HG02623 (cell line): ENCODE measurements at regions not wholly inside any gene's neighbourhood (a gene's known extent, or its start where the extent isn't known, plus 50 kb on each side); places are given as distances from the start of the nearest gene placed in this dataset.

Experiments used
- ATAC-seq: cut with Tn5 transposase; IDR thresholded peaks from one replicate; pipeline ENCODE4 v1.9.1; 2021; ENCODE audit warnings: moderate library complexity; ENCODE audit not compliant: unreplicated experiment

DNA sequence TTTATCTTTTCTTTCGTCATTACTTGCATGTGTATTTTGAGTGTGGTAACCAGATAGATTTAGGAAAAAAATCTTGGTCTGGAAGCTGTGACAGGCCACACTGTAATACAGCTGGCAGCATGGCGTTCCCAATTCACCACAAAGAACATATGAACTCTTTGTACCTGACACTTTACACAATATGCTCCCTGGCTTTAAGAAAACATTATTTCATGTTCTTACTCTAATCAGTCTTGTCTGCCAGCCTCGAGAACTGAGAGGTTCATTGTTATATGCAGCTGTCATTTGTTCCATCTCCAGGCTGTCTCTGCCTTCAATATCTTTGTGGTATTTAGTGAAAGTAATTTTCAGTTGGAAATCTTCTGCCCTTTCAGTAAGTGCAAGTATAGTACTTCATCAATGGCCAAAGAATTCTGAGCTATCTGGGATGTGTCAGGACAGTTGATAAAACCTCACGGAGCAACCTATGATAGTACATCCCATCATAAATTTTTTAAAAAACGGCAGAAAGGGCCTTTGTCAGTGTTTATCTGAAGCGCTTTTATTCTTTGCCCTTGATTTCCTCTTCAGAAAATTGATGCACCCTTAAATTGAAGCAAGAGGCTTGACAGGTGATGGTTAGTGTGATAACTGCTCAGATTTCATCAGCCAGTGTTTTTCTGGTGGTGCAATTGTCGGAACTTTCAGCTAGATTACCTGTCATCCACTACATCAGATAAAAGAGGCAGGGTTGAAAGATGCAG lies 146.3 kb upstream of the SP8 start:
- ATAC-seq: no peak

DNA sequence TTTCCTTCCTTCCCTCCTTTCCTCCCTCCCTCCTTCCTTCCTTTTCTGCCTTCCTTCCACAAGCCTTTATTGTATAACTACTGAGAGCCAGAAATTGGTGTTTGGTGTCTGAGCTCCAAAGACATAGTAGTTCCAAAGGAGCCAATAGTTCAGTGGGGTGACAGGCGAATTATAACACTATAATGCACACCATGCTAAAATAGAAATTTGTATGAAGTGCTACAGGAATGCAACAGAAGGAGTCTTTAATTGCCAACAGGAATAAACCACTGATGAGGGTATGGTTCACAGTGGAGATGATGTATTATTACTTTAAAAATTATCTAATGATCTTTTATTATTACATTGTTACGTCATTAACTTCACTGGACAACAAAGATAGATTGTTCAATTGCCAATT lies 158.8 kb upstream of the SP8 start:
- ATAC-seq: no peak

GRCh38 chr7:20952916-20953315 lies 166.2 kb upstream of the SP8 start:
- ATAC-seq: no peak

- ATAC-seq: no peak
Observed at GRCh38 chr7:20954711-20955619, 168.3 kb upstream of the SP8 start.

GRCh38 chr7:20958572-20958971 lies 171.9 kb upstream of the SP8 start:
- no peak for ATAC-seq

DNA sequence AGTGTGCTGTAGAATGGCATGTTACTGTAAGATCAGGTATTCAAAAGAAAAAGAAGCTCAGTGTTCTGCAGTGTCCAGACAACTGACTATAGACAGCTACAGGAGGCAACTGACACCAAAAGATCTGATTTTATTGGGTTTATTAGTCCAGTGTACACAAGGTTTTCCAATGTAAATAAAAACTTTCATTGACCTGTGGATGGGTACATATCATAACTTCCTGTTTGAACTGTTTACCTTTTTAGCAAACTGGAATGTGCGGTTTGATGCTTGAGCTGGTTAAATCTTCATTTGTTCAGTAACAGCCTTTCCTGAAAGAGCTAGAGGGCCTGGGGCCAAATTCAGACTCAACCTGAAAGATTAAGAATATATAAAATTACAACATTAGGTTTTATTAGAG lies 172.6 kb upstream of the SP8 start:
- no peak for ATAC-seq

- ATAC-seq: no peak
Observed at GRCh38 chr7:20963556-20964280, 177.0 kb upstream of the SP8 start.

DNA sequence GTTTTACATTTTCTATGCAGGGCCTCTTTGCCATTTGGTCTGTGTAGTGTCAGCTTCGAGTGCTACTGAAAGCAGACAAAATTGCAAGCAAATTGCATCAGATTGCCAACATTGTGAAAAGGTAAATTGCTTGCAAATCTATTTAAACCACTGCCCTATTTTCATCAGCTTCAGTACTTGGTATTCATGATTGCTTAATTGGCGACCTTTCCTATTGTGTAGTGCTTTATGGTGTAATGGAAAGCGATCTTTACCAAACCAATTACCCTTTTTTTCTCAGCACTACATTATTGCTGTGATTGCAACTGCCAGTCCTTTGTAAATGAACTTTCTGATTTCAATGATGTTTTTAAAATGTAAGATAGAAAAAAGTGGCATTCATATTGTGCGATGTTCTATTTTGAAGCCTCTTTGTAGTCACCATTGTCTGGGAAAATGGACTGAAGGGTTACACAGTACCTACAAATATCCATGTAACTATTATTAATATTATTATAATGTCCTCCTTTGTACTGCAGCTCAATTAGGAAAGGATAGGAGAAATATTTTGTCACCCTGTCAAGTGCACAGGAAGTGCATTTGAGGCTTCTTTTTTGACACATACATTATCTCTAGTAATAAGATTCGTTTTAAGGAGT lies 177.7 kb upstream of the SP8 start:
- ATAC-seq: no peak

GRCh38 chr7:20971219-20971618 lies 184.5 kb upstream of the SP8 start:
- ATAC-seq: no peak

DNA sequence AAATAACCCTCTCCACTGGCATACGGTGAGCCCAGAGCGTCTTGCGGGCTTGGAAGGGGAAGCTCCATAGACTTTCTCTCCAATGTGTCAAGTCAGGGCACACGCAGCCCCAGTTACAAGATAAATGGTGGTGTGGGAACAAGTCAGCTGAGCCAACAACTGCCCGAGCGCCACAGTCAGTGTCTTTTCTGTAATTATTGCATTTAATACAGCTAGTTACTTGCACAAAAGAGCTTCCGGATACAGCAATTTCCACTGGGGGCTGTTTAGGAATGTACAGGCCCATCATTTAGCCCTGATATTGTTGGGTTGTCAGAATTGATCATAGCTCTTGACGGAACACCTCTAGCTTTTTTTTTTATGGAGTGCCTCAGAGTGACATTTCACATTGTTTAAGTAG lies 193.5 kb upstream of the SP8 start:
- ATAC-seq: no peak

- no peak for ATAC-seq
Observed at GRCh38 chr7:20980668-20981264, 194.1 kb upstream of the SP8 start.

DNA sequence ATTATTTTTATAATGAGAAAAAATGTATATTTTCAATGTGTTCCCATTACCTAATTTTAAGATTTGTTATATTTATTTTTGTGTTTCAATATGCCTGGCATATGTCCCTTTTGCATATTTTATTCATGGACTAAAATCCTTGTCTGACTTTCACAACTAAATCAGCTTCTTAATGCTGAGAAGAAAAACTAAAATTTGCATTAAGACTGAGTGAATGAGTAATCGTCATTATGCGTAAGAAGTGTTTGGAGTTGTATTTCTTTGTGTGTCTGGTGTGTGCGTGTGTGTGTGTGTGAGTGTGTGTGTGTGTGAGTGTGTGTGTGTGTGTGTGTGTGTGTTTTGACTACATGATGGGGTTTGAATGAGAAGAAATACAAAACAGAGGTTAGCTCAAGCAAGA lies 201.7 kb upstream of the SP8 start:
- ATAC-seq: no peak

GRCh38 chr7:20991544-20991943 lies 204.9 kb upstream of the SP8 start:
- ATAC-seq: no peak

DNA sequence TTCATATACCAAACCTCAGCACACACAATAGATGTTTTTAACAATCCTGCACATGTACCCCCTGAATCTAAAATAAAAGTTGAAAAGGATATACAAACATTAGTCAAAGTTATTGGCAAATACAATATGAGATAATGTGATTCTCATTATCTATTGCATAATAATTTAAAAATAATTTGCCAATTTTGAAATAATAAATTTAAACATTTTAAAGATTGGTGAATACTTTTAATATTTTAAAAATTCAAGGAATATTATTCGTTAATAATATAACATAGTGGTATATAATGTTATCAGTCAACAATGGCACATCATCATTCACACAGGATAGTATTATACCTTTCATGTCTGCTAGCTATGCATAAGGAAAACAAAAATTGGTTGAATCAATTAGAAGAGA lies 207.0 kb upstream of the SP8 start:
- ATAC-seq: no peak

GRCh38 chr7:20998309-20998708 lies 211.6 kb upstream of the SP8 start:
- no peak for ATAC-seq

DNA sequence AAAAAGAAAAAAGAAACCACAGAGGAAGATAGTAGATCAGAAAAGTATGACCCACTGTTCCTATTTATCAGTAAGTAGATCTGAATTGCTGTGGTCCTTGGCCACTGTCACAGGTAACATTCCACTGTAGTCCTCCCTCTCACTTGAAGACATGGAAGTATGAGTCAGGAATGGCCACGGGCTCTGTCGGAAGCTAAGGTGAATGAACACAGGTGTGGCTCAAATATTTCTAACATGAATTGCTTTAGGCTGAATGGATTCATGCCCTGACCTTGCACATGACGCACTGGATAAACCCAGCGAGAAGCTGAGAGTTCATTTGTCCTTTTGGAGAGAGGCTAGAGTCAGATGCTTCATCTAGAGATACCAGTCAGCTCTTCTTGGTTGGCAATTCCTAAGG lies 224.5 kb upstream of the SP8 start:
- ATAC-seq: no peak

DNA sequence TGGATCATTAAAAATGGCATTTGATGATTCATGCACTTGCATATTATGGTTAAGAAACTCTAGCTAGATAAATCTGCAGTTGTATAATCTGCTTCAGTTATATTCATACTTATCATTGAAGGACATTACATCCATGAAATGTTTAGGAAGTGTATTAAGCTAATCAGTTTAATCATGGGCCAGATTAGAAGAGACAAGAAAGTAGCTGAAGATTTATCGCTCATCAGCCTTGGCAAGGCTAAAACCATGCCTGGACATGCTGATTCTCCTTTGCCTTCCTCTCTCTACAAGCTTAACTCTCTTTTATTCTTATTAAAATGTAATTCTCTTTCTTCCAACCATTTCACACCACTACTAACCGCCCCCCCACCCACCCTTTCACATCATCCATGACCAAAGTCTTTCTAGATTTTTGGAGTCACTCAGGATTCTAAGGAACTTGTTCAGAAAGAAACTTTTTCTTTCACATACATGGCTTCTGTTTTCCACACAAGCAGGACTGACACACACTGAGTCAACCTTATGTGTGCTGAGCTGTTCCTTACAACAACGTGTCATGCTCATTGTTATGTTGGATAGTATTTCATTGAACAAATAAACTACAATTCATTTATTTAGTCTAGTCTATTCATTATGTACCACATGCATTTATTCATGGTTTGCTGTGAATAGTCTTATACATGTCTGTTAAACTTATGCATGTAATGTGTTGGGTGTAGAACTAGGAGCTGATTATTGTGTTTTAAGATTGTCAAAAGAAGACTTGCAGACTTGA lies 227.3 kb upstream of the SP8 start:
- no peak for ATAC-seq

GRCh38 chr7:21020667-21021066 lies 234.0 kb upstream of the SP8 start:
- no peak for ATAC-seq

GRCh38 chr7:21023841-21024484 lies 237.3 kb upstream of the SP8 start:
- no peak for ATAC-seq

- ATAC-seq: no peak
Observed at GRCh38 chr7:21024485-21024867, 237.8 kb upstream of the SP8 start.
